ENCODE measurements at regions not wholly inside any gene's neighbourhood (a gene's known extent, or its start where the extent isn't known, plus 50 kb on each side); places are given as distances from the start of the nearest gene placed in this dataset.
"Not testable (repeated sequence)": the region's sequence is repeated elsewhere in the genome, so short reads cannot be mapped to it uniquely, and the experiment has no call there.

DNA sequence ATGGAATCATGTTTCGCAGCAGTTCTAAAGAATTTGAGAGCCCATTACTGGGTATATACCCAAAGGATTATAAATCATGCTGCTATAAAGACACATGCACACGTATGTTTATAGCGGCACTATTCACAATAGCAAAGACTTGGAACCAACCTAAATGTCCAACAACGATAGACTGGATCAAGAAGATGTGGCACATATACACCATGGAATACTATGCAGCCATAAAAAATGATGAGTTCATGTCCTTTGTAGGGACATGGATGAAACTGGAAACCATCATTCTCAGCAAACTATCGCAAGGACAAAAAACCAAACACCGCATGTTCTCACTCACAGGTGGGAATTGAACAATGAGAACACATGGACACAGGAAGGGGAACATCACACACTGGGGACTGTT is 106.1 kb downstream of the NAV1 start:
- H3K9me3 ChIP-seq (replicated peaks; ENCODE audit: control insufficient read depth, insufficient read depth, low read length); H3K4me2 ChIP-seq (ENCODE audit: control insufficient read depth, insufficient read depth); H2AFZ ChIP-seq (ENCODE audit: control insufficient read depth, low read depth, low read length); BruUV-seq (replicated peaks); FAIRE-seq; H3K4me3 ChIP-seq; CTCF ChIA-PET; H3K27ac ChIP-seq (ENCODE audit: control insufficient read depth, insufficient read depth); in situ Hi-C loops (cut with MboI); DNase-seq (ENCODE audit: low read depth, low spot score); H3K27me3 ChIP-seq (replicated peaks in 1 of 2; ENCODE audit: control insufficient read depth in 2 of 2, insufficient read depth in 2 of 2, low read length in 1 of 2); RAD21 ChIA-PET (ENCODE audit: unreplicated experiment); intact Hi-C loops (cut with micrococcal nuclease; ENCODE audit: unreplicated experiment); H3K4me1 ChIP-seq (ENCODE audit: control insufficient read depth, insufficient read depth, low read length); POLR2A ChIA-PET; ATAC-seq; H3K9ac ChIP-seq (ENCODE audit: control insufficient read depth, insufficient read depth, low read length); H3K36me3 ChIP-seq (ENCODE audit: control insufficient read depth in 2 of 2, insufficient read depth in 2 of 2, low read length in 1 of 2); H4K20me1 ChIP-seq (ENCODE audit: control insufficient read depth, insufficient read depth); H3K79me2 ChIP-seq (ENCODE audit: control insufficient read depth, insufficient read depth, low read length); SMC1A ChIA-PET (ENCODE audit: uncharacterized antibody, unreplicated experiment): not testable (repeated sequence)
- 47% methylated on average over 4 of the region's 6 CpGs for WGBS (ENCODE audit: insufficient coverage, insufficient replicate concordance, low lambda C conversion rate, missing lambda C conversion rate)

DNA sequence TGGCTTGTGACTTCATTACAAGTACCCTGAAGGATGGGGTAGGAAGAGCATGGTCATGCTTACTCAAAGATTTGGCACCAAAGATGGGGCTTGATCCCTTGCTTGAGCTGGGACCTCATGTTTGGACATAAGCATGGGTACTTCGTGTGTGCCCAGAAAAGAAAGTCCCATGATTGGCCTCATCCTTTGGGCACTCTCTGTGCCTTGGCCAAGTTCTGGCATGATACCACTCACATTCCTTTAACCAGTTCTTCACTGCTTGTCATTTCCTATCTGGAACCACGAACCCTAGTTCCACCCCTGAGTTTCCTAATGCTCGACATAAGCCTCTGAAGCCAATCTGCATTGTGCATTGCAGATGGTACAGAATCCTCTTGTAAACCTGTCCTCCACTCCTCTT is 107.0 kb downstream of the NAV1 start:
- Histone ChIP-seq H3K36me3 (ENCODE audit: control insufficient read depth in 2 of 2, insufficient read depth in 2 of 2, low read length in 1 of 2) (no peaks in the 10 kb centered on the region), H3K4me3 (no peak overlapping the region), H3K4me1 (ENCODE audit: control insufficient read depth, insufficient read depth, low read length) (no peaks in the 10 kb centered on the region), H3K9me3 (replicated peaks; ENCODE audit: control insufficient read depth, insufficient read depth, low read length) (no peaks in the 10 kb centered on the region), H3K27me3 (replicated peaks in 1 of 2; ENCODE audit: control insufficient read depth in 2 of 2, insufficient read depth in 2 of 2, low read length in 1 of 2) (peaks cover 4 to 13% of the 10 kb centered on the region in 2 experiments; a peak in 2 of 4 replicates), H3K9ac (ENCODE audit: control insufficient read depth, insufficient read depth, low read length) (no peak overlapping the region), H3K27ac (ENCODE audit: control insufficient read depth, insufficient read depth) (no peak overlapping the region), H3K79me2 (ENCODE audit: control insufficient read depth, insufficient read depth, low read length) (no peaks in the 10 kb centered on the region), H2AFZ (ENCODE audit: control insufficient read depth, low read depth, low read length) (no peak overlapping the region), H4K20me1 (ENCODE audit: control insufficient read depth, insufficient read depth) (no peaks in the 10 kb centered on the region), H3K4me2 (ENCODE audit: control insufficient read depth, insufficient read depth) (no peak overlapping the region)
- no TSS peak for BruUV-seq (replicated peaks)
- DNase-seq (ENCODE audit: low read depth, low spot score) (no peak), FAIRE-seq (no peak), ATAC-seq (no peak)
- WGBS (ENCODE audit: insufficient coverage, insufficient replicate concordance, low lambda C conversion rate, missing lambda C conversion rate): 0% methylated on average over 3 of the region's 3 CpGs
- ChIA-PET POLR2A (no interaction called here), CTCF (no interaction called here), SMC1A (ENCODE audit: uncharacterized antibody, unreplicated experiment) (no interaction called here), RAD21 (ENCODE audit: unreplicated experiment) (no interaction called here)
- in situ Hi-C loops (cut with MboI) (no loop called here), intact Hi-C loops (cut with micrococcal nuclease; ENCODE audit: unreplicated experiment) (no loop called here)
- TF ChIP-seq FOXM1 (IDR thresholded peaks at IDR 0.05; ENCODE audit: low read depth, low read length) (no peak), RAD21 (IDR thresholded peaks at IDR 0.05; ENCODE audit: insufficient read depth, low read depth, low read length) (no peak), CHD1 (IDR thresholded peaks at IDR 0.05; ENCODE audit: low read depth, low read length) (no peak), MYB (IDR thresholded peaks at IDR 0.05; ENCODE audit: borderline replicate concordance, low read depth, low read length) (no peak), MTA3 (IDR thresholded peaks at IDR 0.05; ENCODE audit: borderline replicate concordance, low read length) (no peak), ZNF384 (IDR thresholded peaks at IDR 0.05; ENCODE audit: borderline replicate concordance, low read depth, low read length) (no peak)
- TF ChIP-seq, protein P1, sequence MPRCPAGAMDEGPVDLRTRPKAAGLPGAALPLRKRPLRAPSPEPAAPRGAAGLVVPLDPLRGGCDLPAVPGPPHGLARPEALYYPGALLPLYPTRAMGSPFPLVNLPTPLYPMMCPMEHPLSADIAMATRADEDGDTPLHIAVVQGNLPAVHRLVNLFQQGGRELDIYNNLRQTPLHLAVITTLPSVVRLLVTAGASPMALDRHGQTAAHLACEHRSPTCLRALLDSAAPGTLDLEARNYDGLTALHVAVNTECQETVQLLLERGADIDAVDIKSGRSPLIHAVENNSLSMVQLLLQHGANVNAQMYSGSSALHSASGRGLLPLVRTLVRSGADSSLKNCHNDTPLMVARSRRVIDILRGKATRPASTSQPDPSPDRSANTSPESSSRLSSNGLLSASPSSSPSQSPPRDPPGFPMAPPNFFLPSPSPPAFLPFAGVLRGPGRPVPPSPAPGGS (IDR thresholded peaks at IDR 0.05; ENCODE audit: borderline replicate concordance, insufficient read depth, low read depth, low read length, poor library complexity, severe bottlenecking): no peak
- TF ChIP-seq, protein P2, sequence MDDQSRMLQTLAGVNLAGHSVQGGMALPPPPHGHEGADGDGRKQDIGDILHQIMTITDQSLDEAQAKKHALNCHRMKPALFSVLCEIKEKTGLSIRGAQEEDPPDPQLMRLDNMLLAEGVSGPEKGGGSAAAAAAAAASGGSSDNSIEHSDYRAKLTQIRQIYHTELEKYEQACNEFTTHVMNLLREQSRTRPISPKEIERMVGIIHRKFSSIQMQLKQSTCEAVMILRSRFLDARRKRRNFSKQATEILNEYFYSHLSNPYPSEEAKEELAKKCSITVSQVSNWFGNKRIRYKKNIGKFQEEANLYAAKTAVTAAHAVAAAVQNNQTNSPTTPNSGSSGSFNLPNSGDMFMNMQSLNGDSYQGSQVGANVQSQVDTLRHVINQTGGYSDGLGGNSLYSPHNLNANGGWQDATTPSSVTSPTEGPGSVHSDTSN (IDR thresholded peaks at IDR 0.05; ENCODE audit: insufficient replicate concordance, low read depth, low read length): no peak
- TF ChIP-seq, protein P3, sequence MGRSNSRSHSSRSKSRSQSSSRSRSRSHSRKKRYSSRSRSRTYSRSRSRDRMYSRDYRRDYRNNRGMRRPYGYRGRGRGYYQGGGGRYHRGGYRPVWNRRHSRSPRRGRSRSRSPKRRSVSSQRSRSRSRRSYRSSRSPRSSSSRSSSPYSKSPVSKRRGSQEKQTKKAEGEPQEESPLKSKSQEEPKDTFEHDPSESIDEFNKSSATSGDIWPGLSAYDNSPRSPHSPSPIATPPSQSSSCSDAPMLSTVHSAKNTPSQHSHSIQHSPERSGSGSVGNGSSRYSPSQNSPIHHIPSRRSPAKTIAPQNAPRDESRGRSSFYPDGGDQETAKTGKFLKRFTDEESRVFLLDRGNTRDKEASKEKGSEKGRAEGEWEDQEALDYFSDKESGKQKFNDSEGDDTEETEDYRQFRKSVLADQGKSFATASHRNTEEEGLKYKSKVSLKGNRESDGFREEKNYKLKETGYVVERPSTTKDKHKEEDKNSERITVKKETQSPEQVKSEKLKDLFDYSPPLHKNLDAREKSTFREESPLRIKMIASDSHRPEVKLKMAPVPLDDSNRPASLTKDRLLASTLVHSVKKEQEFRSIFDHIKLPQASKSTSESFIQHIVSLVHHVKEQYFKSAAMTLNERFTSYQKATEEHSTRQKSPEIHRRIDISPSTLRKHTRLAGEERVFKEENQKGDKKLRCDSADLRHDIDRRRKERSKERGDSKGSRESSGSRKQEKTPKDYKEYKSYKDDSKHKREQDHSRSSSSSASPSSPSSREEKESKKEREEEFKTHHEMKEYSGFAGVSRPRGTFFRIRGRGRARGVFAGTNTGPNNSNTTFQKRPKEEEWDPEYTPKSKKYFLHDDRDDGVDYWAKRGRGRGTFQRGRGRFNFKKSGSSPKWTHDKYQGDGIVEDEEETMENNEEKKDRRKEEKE (IDR thresholded peaks at IDR 0.05): no peak
- TF ChIP-seq, protein P4, sequence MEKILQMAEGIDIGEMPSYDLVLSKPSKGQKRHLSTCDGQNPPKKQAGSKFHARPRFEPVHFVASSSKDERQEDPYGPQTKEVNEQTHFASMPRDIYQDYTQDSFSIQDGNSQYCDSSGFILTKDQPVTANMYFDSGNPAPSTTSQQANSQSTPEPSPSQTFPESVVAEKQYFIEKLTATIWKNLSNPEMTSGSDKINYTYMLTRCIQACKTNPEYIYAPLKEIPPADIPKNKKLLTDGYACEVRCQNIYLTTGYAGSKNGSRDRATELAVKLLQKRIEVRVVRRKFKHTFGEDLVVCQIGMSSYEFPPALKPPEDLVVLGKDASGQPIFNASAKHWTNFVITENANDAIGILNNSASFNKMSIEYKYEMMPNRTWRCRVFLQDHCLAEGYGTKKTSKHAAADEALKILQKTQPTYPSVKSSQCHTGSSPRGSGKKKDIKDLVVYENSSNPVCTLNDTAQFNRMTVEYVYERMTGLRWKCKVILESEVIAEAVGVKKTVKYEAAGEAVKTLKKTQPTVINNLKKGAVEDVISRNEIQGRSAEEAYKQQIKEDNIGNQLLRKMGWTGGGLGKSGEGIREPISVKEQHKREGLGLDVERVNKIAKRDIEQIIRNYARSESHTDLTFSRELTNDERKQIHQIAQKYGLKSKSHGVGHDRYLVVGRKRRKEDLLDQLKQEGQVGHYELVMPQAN (conservative IDR thresholded peaks at IDR 0.05): no peak

Data from GM12878 (cell line).